GM12872 (cell line): ENCODE measurements at regions not wholly inside any gene's neighbourhood (a gene's known extent, or its start where the extent isn't known, plus 50 kb on each side); places are given as distances from the start of the nearest gene placed in this dataset.

Experiments
- TF ChIP-seq, protein P1 (sequence below): IDR thresholded peaks from 3 replicates; pipeline ENCODE4 v1.5.1; 2011; ENCODE audit warnings: low read depth, mild to moderate bottlenecking, low read length, moderate library complexity; ENCODE audit not compliant: insufficient read depth

- TF ChIP-seq, protein P1, sequence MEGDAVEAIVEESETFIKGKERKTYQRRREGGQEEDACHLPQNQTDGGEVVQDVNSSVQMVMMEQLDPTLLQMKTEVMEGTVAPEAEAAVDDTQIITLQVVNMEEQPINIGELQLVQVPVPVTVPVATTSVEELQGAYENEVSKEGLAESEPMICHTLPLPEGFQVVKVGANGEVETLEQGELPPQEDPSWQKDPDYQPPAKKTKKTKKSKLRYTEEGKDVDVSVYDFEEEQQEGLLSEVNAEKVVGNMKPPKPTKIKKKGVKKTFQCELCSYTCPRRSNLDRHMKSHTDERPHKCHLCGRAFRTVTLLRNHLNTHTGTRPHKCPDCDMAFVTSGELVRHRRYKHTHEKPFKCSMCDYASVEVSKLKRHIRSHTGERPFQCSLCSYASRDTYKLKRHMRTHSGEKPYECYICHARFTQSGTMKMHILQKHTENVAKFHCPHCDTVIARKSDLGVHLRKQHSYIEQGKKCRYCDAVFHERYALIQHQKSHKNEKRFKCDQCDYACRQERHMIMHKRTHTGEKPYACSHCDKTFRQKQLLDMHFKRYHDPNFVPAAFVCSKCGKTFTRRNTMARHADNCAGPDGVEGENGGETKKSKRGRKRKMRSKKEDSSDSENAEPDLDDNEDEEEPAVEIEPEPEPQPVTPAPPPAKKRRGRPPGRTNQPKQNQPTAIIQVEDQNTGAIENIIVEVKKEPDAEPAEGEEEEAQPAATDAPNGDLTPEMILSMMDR, result no peak
Measured at GRCh38 chr11:106459135-106459534, 381.7 kb downstream of the AASDHPPT start.

GRCh38 chr11:106461148-106461691, 383.8 kb downstream of the AASDHPPT start:
- TF ChIP-seq, protein P1, result no peak

GRCh38 chr11:106461839-106462545, 384.5 kb downstream of the AASDHPPT start:
- TF ChIP-seq, protein P1, result no peak

DNA sequence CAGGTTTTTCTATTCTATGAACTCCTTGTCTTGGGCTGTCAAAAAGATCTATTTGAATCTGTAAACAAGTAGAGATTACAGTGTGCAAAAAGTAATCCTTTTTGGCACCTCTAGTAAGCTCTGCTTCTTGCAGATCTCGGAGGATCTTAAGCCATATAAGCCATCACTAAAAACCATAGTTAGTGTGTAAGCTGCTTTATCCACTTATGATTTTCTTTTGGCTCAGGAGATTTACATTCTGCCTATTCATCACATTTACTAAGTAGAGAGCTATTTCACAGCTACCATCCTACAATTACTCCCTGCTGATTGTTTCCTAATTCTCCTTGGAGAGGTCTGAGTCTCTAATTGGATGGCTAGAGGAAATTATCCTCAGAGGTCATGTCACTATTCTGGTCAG, 385.7 kb downstream of the AASDHPPT start:
- TF ChIP-seq, protein P1, result no peak

DNA sequence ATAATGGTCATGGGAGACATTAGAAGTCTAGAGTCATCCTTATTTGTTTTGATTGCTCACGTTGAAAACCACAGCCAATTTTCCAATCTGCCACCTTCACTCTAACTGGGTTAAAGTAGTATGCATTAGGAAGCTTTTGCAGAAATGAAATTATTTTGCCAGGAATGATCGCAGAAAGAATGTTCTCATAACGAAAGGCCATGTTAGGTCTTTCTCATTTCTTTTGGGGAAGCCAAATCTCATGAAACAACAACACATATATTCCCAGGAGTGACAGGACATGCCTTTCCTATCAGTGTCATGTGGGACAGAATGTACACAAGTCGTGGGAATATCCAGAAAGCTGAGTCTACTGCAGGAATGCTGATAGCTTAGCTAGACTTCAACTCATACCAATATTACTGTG, 386.3 kb downstream of the AASDHPPT start:
- TF ChIP-seq, protein P1, result no peak

- TF ChIP-seq, protein P1, result no peak
Measured at GRCh38 chr11:106464728-106465127, 387.3 kb downstream of the AASDHPPT start.

DNA sequence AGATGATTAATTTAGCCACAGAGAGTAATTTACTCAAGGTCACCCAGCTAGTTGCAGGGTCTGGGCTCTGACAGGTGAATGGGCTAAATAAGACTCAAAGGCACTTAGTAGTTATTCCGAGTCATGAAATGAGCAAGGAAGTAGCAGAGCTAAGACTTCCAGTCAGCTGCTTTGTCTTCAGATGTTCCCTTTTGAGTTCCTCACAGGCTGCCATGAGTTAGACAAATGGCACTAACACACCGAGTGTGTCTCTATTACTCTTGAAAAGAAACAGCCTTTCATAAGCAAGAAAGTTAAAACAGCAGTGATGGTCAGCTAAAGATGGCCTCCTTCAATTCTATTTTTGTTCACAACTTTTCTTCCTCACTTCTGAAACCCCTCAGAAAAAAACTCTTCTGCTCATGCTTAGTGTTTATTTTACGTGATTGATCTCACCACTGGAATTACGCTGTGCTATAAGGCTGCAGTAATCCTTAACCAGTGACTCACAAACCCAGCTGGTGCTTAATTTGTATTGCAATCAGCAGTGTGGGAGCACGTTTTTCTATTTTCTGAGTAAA, 389.1 kb downstream of the AASDHPPT start:
- TF ChIP-seq, protein P1, result no peak
